ENCODE measurements at regions not wholly inside any gene's neighbourhood (a gene's known extent, or its start where the extent isn't known, plus 50 kb on each side); places are given as distances from the start of the nearest gene placed in this dataset.
"Not testable (repeated sequence)": the region's sequence is repeated elsewhere in the genome, so short reads cannot be mapped to it uniquely, and the experiment has no call there.

DNA sequence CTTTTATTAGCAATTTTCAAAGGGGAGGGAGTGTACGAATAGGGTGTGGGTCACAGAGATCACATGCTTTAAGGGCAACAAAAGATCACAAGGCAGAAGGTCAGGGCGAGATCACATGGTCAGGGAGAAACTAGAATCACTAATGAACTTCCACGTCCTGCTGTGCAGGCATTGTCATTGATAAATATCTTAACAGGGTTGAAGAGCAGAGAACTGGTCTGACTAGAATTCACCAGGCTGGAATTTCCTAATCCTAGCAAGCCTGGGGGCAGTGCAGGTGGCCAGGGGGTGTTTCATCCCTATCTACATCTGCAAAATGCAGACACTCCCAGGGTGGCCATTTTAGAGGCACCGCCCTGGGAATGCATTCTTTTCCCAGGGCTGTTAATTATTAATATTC, 101.2 kb upstream of the TMTC1 start:
- not testable (repeated sequence) for TF ChIP-seq CTCF (tag by site-specific recombination; IDR thresholded peaks at IDR 0.05); ZNF146 (tag by site-specific recombination; IDR thresholded peaks at IDR 0.05); ZNF274 (IDR thresholded peaks at IDR 0.05; ENCODE audit: low read length); ZNF274 (tag by site-specific recombination; IDR thresholded peaks at IDR 0.05; ENCODE audit: borderline replicate concordance); YY1 (tag by site-specific recombination; IDR thresholded peaks at IDR 0.05); ZBTB21 (tag by site-specific recombination; IDR thresholded peaks at IDR 0.05); ZNF133 (tag by site-specific recombination; IDR thresholded peaks at IDR 0.05); GLI2 (tag by site-specific recombination; IDR thresholded peaks at IDR 0.05; ENCODE audit: borderline replicate concordance, low read depth); ZNF423 (tag by site-specific recombination; IDR thresholded peaks at IDR 0.05); ZNF416 (tag by site-specific recombination; IDR thresholded peaks at IDR 0.05)
- TF ChIP-seq, protein P1, sequence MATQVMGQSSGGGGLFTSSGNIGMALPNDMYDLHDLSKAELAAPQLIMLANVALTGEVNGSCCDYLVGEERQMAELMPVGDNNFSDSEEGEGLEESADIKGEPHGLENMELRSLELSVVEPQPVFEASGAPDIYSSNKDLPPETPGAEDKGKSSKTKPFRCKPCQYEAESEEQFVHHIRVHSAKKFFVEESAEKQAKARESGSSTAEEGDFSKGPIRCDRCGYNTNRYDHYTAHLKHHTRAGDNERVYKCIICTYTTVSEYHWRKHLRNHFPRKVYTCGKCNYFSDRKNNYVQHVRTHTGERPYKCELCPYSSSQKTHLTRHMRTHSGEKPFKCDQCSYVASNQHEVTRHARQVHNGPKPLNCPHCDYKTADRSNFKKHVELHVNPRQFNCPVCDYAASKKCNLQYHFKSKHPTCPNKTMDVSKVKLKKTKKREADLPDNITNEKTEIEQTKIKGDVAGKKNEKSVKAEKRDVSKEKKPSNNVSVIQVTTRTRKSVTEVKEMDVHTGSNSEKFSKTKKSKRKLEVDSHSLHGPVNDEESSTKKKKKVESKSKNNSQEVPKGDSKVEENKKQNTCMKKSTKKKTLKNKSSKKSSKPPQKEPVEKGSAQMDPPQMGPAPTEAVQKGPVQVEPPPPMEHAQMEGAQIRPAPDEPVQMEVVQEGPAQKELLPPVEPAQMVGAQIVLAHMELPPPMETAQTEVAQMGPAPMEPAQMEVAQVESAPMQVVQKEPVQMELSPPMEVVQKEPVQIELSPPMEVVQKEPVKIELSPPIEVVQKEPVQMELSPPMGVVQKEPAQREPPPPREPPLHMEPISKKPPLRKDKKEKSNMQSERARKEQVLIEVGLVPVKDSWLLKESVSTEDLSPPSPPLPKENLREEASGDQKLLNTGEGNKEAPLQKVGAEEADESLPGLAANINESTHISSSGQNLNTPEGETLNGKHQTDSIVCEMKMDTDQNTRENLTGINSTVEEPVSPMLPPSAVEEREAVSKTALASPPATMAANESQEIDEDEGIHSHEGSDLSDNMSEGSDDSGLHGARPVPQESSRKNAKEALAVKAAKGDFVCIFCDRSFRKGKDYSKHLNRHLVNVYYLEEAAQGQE (tag by site-specific recombination; IDR thresholded peaks at IDR 0.05) = not testable (repeated sequence)
- TF ChIP-seq, protein P2, sequence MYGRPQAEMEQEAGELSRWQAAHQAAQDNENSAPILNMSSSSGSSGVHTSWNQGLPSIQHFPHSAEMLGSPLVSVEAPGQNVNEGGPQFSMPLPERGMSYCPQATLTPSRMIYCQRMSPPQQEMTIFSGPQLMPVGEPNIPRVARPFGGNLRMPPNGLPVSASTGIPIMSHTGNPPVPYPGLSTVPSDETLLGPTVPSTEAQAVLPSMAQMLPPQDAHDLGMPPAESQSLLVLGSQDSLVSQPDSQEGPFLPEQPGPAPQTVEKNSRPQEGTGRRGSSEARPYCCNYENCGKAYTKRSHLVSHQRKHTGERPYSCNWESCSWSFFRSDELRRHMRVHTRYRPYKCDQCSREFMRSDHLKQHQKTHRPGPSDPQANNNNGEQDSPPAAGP (tag by site-specific recombination; IDR thresholded peaks at IDR 0.05) = not testable (repeated sequence)

Data from HEK293 (cell line).